ENCODE measurements at regions not wholly inside any gene's neighbourhood (a gene's known extent, or its start where the extent isn't known, plus 50 kb on each side); places are given as distances from the start of the nearest gene placed in this dataset.

DNA sequence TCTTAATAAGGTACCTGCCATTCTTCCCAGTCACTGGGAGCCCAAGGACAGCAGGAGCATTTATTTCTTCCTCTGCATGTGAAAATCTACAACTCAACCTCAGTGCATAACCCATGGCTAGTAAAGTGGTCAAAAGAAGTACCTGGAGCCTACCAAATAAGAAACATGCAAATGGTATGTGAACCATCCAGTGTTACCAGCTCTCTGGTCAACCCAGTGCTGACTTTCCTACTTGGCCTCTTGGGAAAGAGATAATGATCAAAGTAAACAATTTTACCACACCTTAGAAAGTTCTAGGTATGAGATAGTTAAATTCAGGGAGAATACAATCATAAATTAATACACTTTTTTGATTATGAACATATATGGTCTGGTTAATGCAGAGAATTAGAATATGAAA lies 325.6 kb downstream of the ENC1 start:
- no peaks in the 10 kb centered on the region for H3K36me3 ChIP-seq (ENCODE audit: insufficient read depth)
- no peaks in the 10 kb centered on the region for H3K27me3 ChIP-seq (ENCODE audit: insufficient read depth)
- no peak overlapping the region for H3K4me3 ChIP-seq
- no peak for ATAC-seq
- no peak overlapping the region for H3K27ac ChIP-seq (ENCODE audit: low read depth)
- H3F3A ChIP-seq (replicated peaks; ENCODE audit: low read depth) = no peaks in the 10 kb centered on the region
- H4K20me1 ChIP-seq (replicated peaks; ENCODE audit: insufficient read depth) = no peaks in the 10 kb centered on the region
- no peak for DNase-seq (ENCODE audit: low spot score)
- Mint-ChIP-seq H3K9me3 (no peaks in the 10 kb centered on the region), H3K4me3 (no peak overlapping the region), H3K4me1 (no peaks in the 10 kb centered on the region), H3K27ac (no peak overlapping the region), H3K36me3 (ENCODE audit: low read depth) (no peaks in the 10 kb centered on the region), H3K27me3 (ENCODE audit: insufficient read depth, low read depth, poor library complexity) (no peaks in the 10 kb centered on the region)
- H3K79me2 ChIP-seq (replicated peaks; ENCODE audit: insufficient read depth) = no peaks in the 10 kb centered on the region
- H3K4me2 ChIP-seq = no peak overlapping the region
- no peaks in the 10 kb centered on the region; the same call in 1 of the 2 replicates for H3K9me2 ChIP-seq (ENCODE audit: insufficient read depth)
- no peaks in the 10 kb centered on the region for H3K4me1 ChIP-seq (ENCODE audit: insufficient read depth)
- H2AFZ ChIP-seq = no peak overlapping the region
- TF ChIP-seq POLR2AphosphoS5 (IDR thresholded peaks at IDR 0.05; ENCODE audit: low read depth) (no peak), JUNB (IDR thresholded peaks at IDR 0.05; ENCODE audit: unreplicated experiment) (no peak), STAT1 (IDR thresholded peaks at IDR 0.05; ENCODE audit: unreplicated experiment) (no peak), EZH2 (IDR thresholded peaks at IDR 0.05; ENCODE audit: low read depth, unreplicated experiment) (no peak), ZNF114 (CRISPR knock-in tag; IDR thresholded peaks at IDR 0.05) (no peak), NANOG (IDR thresholded peaks at IDR 0.05; ENCODE audit: borderline replicate concordance) (no peak)
- TF ChIP-seq, protein P1, sequence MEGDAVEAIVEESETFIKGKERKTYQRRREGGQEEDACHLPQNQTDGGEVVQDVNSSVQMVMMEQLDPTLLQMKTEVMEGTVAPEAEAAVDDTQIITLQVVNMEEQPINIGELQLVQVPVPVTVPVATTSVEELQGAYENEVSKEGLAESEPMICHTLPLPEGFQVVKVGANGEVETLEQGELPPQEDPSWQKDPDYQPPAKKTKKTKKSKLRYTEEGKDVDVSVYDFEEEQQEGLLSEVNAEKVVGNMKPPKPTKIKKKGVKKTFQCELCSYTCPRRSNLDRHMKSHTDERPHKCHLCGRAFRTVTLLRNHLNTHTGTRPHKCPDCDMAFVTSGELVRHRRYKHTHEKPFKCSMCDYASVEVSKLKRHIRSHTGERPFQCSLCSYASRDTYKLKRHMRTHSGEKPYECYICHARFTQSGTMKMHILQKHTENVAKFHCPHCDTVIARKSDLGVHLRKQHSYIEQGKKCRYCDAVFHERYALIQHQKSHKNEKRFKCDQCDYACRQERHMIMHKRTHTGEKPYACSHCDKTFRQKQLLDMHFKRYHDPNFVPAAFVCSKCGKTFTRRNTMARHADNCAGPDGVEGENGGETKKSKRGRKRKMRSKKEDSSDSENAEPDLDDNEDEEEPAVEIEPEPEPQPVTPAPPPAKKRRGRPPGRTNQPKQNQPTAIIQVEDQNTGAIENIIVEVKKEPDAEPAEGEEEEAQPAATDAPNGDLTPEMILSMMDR (conservative IDR thresholded peaks at IDR 0.05; ENCODE audit: low read depth in 2 of 2) = no peak
- TF ChIP-seq, protein P2, sequence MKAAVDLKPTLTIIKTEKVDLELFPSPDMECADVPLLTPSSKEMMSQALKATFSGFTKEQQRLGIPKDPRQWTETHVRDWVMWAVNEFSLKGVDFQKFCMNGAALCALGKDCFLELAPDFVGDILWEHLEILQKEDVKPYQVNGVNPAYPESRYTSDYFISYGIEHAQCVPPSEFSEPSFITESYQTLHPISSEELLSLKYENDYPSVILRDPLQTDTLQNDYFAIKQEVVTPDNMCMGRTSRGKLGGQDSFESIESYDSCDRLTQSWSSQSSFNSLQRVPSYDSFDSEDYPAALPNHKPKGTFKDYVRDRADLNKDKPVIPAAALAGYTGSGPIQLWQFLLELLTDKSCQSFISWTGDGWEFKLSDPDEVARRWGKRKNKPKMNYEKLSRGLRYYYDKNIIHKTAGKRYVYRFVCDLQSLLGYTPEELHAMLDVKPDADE (IDR thresholded peaks at IDR 0.05) = no peak
- TF ChIP-seq, protein P3, sequence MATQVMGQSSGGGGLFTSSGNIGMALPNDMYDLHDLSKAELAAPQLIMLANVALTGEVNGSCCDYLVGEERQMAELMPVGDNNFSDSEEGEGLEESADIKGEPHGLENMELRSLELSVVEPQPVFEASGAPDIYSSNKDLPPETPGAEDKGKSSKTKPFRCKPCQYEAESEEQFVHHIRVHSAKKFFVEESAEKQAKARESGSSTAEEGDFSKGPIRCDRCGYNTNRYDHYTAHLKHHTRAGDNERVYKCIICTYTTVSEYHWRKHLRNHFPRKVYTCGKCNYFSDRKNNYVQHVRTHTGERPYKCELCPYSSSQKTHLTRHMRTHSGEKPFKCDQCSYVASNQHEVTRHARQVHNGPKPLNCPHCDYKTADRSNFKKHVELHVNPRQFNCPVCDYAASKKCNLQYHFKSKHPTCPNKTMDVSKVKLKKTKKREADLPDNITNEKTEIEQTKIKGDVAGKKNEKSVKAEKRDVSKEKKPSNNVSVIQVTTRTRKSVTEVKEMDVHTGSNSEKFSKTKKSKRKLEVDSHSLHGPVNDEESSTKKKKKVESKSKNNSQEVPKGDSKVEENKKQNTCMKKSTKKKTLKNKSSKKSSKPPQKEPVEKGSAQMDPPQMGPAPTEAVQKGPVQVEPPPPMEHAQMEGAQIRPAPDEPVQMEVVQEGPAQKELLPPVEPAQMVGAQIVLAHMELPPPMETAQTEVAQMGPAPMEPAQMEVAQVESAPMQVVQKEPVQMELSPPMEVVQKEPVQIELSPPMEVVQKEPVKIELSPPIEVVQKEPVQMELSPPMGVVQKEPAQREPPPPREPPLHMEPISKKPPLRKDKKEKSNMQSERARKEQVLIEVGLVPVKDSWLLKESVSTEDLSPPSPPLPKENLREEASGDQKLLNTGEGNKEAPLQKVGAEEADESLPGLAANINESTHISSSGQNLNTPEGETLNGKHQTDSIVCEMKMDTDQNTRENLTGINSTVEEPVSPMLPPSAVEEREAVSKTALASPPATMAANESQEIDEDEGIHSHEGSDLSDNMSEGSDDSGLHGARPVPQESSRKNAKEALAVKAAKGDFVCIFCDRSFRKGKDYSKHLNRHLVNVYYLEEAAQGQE (IDR thresholded peaks at IDR 0.05; ENCODE audit: unreplicated experiment) = no peak

DNA sequence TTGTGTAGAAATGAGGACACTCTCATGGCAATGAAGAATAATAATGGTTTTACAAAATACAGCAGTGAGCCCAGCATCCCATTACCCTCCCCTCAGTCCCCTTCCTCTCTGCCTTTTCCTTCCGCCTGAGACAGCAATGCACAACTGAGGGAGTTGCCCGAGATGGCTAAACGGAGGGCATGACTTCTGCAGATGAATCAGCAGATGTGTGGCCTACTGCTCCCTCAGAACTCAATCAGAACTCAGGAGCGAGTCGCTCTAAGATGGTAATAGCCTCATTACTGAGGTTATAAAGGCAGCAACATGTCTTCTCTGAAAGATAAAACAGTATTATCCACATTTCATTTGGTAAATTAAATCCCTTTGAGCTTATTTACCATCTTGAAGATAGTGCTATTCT lies 326.6 kb downstream of the ENC1 start:
- no peaks in the 10 kb centered on the region for H3K36me3 Mint-ChIP-seq (ENCODE audit: low read depth)
- H3K27ac ChIP-seq (ENCODE audit: low read depth) = no peak overlapping the region
- peaks cover 9% of the 10 kb centered on the region; the same call in 1 of the 2 replicates for H3K9me2 ChIP-seq (ENCODE audit: insufficient read depth)
- no peaks in the 10 kb centered on the region for H3K27me3 ChIP-seq (ENCODE audit: insufficient read depth)
- H4K20me1 ChIP-seq (replicated peaks; ENCODE audit: insufficient read depth) = no peaks in the 10 kb centered on the region
- H3K4me3 Mint-ChIP-seq = no peak overlapping the region
- no peak overlapping the region for H3K4me3 ChIP-seq
- H3F3A ChIP-seq (replicated peaks; ENCODE audit: low read depth) = no peaks in the 10 kb centered on the region
- no peak overlapping the region for H3K4me2 ChIP-seq
- H2AFZ ChIP-seq = 0 out of 2 replicates have a peak overlapping the region, but pooled peaks have one; percentile 23
- no peaks in the 10 kb centered on the region for H3K9me3 Mint-ChIP-seq
- DNase-seq (ENCODE audit: low spot score) = no peak
- no peaks in the 10 kb centered on the region for H3K4me1 Mint-ChIP-seq
- no peaks in the 10 kb centered on the region for H3K79me2 ChIP-seq (replicated peaks; ENCODE audit: insufficient read depth)
- ATAC-seq = no peak
- no peak overlapping the region for H3K27ac Mint-ChIP-seq
- H3K27me3 Mint-ChIP-seq (ENCODE audit: insufficient read depth, low read depth, poor library complexity) = no peaks in the 10 kb centered on the region
- H3K36me3 ChIP-seq (ENCODE audit: insufficient read depth) = no peaks in the 10 kb centered on the region
- H3K4me1 ChIP-seq (ENCODE audit: insufficient read depth) = no peaks in the 10 kb centered on the region
- TF ChIP-seq, protein P4, sequence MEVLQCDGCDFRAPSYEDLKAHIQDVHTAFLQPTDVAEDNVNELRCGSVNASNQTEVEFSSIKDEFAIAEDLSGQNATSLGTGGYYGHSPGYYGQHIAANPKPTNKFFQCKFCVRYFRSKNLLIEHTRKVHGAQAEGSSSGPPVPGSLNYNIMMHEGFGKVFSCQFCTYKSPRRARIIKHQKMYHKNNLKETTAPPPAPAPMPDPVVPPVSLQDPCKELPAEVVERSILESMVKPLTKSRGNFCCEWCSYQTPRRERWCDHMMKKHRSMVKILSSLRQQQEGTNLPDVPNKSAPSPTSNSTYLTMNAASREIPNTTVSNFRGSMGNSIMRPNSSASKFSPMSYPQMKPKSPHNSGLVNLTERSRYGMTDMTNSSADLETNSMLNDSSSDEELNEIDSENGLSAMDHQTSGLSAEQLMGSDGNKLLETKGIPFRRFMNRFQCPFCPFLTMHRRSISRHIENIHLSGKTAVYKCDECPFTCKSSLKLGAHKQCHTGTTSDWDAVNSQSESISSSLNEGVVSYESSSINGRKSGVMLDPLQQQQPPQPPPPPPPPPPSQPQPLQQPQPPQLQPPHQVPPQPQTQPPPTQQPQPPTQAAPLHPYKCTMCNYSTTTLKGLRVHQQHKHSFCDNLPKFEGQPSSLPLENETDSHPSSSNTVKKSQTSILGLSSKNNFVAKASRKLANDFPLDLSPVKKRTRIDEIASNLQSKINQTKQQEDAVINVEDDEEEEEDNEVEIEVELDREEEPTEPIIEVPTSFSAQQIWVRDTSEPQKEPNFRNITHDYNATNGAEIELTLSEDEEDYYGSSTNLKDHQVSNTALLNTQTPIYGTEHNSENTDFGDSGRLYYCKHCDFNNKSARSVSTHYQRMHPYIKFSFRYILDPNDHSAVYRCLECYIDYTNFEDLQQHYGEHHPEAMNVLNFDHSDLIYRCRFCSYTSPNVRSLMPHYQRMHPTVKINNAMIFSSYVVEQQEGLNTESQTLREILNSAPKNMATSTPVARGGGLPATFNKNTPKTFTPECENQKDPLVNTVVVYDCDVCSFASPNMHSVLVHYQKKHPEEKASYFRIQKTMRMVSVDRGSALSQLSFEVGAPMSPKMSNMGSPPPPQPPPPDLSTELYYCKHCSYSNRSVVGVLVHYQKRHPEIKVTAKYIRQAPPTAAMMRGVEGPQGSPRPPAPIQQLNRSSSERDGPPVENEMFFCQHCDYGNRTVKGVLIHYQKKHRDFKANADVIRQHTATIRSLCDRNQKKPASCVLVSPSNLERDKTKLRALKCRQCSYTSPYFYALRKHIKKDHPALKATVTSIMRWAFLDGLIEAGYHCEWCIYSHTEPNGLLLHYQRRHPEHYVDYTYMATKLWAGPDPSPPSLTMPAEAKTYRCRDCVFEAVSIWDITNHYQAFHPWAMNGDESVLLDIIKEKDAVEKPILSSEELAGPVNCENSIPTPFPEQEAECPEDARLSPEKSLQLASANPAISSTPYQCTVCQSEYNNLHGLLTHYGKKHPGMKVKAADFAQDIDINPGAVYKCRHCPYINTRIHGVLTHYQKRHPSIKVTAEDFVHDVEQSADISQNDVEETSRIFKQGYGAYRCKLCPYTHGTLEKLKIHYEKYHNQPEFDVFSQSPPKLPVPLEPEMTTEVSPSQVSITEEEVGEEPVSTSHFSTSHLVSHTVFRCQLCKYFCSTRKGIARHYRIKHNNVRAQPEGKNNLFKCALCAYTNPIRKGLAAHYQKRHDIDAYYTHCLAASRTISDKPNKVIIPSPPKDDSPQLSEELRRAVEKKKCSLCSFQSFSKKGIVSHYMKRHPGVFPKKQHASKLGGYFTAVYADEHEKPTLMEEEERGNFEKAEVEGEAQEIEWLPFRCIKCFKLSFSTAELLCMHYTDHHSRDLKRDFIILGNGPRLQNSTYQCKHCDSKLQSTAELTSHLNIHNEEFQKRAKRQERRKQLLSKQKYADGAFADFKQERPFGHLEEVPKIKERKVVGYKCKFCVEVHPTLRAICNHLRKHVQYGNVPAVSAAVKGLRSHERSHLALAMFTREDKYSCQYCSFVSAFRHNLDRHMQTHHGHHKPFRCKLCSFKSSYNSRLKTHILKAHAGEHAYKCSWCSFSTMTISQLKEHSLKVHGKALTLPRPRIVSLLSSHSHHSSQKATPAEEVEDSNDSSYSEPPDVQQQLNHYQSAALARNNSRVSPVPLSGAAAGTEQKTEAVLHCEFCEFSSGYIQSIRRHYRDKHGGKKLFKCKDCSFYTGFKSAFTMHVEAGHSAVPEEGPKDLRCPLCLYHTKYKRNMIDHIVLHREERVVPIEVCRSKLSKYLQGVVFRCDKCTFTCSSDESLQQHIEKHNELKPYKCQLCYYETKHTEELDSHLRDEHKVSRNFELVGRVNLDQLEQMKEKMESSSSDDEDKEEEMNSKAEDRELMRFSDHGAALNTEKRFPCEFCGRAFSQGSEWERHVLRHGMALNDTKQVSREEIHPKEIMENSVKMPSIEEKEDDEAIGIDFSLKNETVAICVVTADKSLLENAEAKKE (CRISPR knock-in tag; IDR thresholded peaks at IDR 0.05) = no peak
- TF ChIP-seq STAT1 (IDR thresholded peaks at IDR 0.05; ENCODE audit: unreplicated experiment) (no peak), EZH2 (IDR thresholded peaks at IDR 0.05; ENCODE audit: low read depth, unreplicated experiment) (no peak)

All from GM23338 (cell line).